ENCODE measurements at regions not wholly inside any gene's neighbourhood (a gene's known extent, or its start where the extent isn't known, plus 50 kb on each side); places are given as distances from the start of the nearest gene placed in this dataset.

DNA sequence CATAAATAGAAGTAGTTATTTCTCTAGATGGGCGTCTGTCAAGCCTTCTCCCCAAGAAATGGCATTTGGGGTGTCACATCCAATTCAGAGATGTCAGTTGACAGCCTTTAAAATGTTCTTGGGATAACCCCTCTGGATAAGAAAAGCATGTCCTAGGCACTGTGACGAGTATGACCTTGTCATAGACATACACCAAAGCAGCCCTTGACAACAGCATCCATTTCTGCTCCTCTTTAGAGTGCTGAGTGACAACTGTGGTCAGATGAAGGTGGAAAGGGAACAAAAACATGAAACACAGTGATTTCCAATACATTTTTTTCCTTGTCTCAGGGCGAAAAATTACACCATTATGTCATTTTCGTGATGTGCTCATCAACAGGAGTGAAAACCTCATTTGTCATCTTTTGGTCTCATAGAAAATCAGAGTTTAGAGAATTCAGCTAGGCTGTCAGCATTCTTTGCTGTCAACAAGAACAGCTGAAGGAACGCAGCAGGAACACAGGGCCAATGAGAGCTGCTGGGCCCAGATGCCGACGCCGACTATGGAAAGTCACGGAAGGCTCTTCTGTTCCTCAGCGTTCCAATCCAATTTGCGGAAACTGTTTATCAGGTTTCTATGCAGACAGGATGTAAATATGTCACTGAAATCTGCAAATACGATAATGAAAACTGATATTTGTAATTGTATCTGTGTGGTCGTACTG, 193.2 kb downstream of the ICOS start:
- no peaks in the 10 kb centered on the region for H3K9me2 ChIP-seq (replicated peaks; ENCODE audit: insufficient read depth)
- H3K9me3 ChIP-seq (ENCODE audit: low read depth): no peaks in the 10 kb centered on the region
- H2AFZ ChIP-seq: no peak overlapping the region
- no peaks in the 10 kb centered on the region for H4K20me1 ChIP-seq (ENCODE audit: insufficient read depth, poor library complexity, severe bottlenecking)
- 81% methylated on average over 13 of the region's 13 CpGs for WGBS (ENCODE audit: low lambda C conversion rate, missing lambda C conversion rate)
- no peaks in the 10 kb centered on the region for H3K79me2 ChIP-seq
- no peak for DNase-seq (ENCODE audit: low spot score)
- TF ChIP-seq CTCF (IDR thresholded peaks at IDR 0.05; ENCODE audit: poor library complexity): no peak
- no peak for TF ChIP-seq EZH2 (IDR thresholded peaks at IDR 0.05; ENCODE audit: borderline replicate concordance)
- TF ChIP-seq EZH2phosphoT487 (IDR thresholded peaks at IDR 0.05; ENCODE audit: low read depth, severe bottlenecking, unreplicated experiment): no peak
- no peaks in the 10 kb centered on the region for H3K36me3 ChIP-seq (replicated peaks; ENCODE audit: insufficient read depth, low read depth)
- no peak overlapping the region for H3K4me3 ChIP-seq
- no peak overlapping the region for H3K4me2 ChIP-seq
- H3K27ac ChIP-seq: no peak overlapping the region
- H3K27me3 ChIP-seq: no peaks in the 10 kb centered on the region
- H3K4me1 ChIP-seq (ENCODE audit: insufficient read depth): peaks cover 3% of the 10 kb centered on the region

GRCh38 chr2:204131621-204132020, 195.1 kb downstream of the ICOS start:
- DNase-seq (ENCODE audit: low spot score): no peak
- Histone ChIP-seq H3K4me1 (ENCODE audit: insufficient read depth) (peaks cover 3% of the 10 kb centered on the region), H3K9me2 (replicated peaks; ENCODE audit: insufficient read depth) (no peaks in the 10 kb centered on the region), H3K27me3 (no peaks in the 10 kb centered on the region), H3K4me2 (no peak overlapping the region), H3K27ac (no peak overlapping the region), H2AFZ (no peak overlapping the region), H4K20me1 (ENCODE audit: insufficient read depth, poor library complexity, severe bottlenecking) (no peaks in the 10 kb centered on the region), H3K79me2 (no peaks in the 10 kb centered on the region), H3K9me3 (ENCODE audit: low read depth) (no peaks in the 10 kb centered on the region), H3K4me3 (no peak overlapping the region), H3K36me3 (replicated peaks; ENCODE audit: insufficient read depth, low read depth) (no peaks in the 10 kb centered on the region)
- 76% methylated on average over 1 of the region's 1 CpG for WGBS (ENCODE audit: low lambda C conversion rate, missing lambda C conversion rate)
- no peak for TF ChIP-seq EZH2phosphoT487 (IDR thresholded peaks at IDR 0.05; ENCODE audit: low read depth, severe bottlenecking, unreplicated experiment)
- TF ChIP-seq CTCF (IDR thresholded peaks at IDR 0.05; ENCODE audit: poor library complexity): no peak
- TF ChIP-seq EZH2 (IDR thresholded peaks at IDR 0.05; ENCODE audit: borderline replicate concordance): no peak

- Histone ChIP-seq H3K36me3 (replicated peaks; ENCODE audit: insufficient read depth, low read depth) (no peaks in the 10 kb centered on the region), H3K79me2 (no peaks in the 10 kb centered on the region), H3K9me3 (ENCODE audit: low read depth) (no peaks in the 10 kb centered on the region), H3K4me1 (ENCODE audit: insufficient read depth) (peaks cover 3% of the 10 kb centered on the region), H3K27me3 (no peaks in the 10 kb centered on the region), H3K4me2 (no peak overlapping the region), H2AFZ (no peak overlapping the region), H3K9me2 (replicated peaks; ENCODE audit: insufficient read depth) (no peaks in the 10 kb centered on the region), H3K27ac (no peak overlapping the region), H4K20me1 (ENCODE audit: insufficient read depth, poor library complexity, severe bottlenecking) (no peaks in the 10 kb centered on the region), H3K4me3 (no peak overlapping the region)
- no peak for DNase-seq (ENCODE audit: low spot score)
- 74% methylated on average over 2 of the region's 2 CpGs for WGBS (ENCODE audit: low lambda C conversion rate, missing lambda C conversion rate)
- no peak for TF ChIP-seq EZH2phosphoT487 (IDR thresholded peaks at IDR 0.05; ENCODE audit: low read depth, severe bottlenecking, unreplicated experiment)
- no peak for TF ChIP-seq EZH2 (IDR thresholded peaks at IDR 0.05; ENCODE audit: borderline replicate concordance)
- no peak for TF ChIP-seq CTCF (IDR thresholded peaks at IDR 0.05; ENCODE audit: poor library complexity)
Observed at GRCh38 chr2:204133476-204133875, 196.9 kb downstream of the ICOS start.
